Medulla oblongata (tissue), 1 donor: ENCODE measurements at regions not wholly inside any gene's neighbourhood (a gene's known extent, or its start where the extent isn't known, plus 50 kb on each side); places are given as distances from the start of the nearest gene placed in this dataset.
"Not testable (repeated sequence)": the region's sequence is repeated elsewhere in the genome, so short reads cannot be mapped to it uniquely, and the experiment has no call there.

ENCODE experiments used
- DNase-seq: peaks from one replicate; pipeline ENCODE4 v3.0.0-alpha.2; 2015; ENCODE audit errors: extremely low spot score

DNA sequence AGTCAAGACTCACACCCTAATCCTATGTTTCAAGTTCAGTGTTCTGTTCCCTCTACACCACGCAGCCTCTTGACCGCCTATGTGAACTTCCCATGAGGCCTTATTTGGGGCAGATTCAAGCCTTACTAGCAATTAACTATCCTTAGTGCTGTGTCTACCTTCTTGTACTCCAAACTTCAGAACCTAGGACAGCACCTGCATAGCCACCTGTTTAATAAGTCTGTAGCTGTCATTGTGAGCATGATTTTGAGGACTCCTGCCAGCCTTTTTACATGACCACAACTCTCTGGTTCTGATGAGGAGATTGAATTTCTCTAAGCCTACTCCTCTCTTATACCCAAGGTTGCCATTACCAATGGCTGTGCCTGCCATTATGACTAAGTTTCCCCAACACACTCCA is 50.8 kb upstream of the PCSK1 start:
- no peak for DNase-seq

- DNase-seq = no peak
Measured at GRCh38 chr5:96487859-96488258, 54.8 kb upstream of the PCSK1 start.

DNA sequence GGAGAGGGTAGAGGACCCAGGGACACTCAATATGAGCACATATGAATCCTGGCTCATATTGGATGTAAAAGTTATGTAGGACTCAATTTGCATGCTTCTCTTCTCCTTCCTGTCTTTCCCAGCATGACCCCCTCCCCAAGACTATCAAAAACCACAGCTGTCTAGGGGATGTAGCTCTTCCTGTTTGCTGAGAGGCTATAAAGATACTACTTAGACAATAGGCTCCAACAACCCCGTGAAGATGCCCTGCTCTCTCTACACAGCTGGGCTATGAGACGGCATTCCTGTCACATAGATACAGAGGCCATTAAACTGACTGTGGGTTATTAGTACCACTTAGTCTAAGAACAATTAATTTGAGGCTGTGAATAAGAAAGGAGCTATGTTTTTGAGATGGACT is 56.5 kb upstream of the PCSK1 start:
- DNase-seq = no peak

GRCh38 chr5:96492459-96493047 is 59.5 kb upstream of the PCSK1 start:
- no peak for DNase-seq

DNA sequence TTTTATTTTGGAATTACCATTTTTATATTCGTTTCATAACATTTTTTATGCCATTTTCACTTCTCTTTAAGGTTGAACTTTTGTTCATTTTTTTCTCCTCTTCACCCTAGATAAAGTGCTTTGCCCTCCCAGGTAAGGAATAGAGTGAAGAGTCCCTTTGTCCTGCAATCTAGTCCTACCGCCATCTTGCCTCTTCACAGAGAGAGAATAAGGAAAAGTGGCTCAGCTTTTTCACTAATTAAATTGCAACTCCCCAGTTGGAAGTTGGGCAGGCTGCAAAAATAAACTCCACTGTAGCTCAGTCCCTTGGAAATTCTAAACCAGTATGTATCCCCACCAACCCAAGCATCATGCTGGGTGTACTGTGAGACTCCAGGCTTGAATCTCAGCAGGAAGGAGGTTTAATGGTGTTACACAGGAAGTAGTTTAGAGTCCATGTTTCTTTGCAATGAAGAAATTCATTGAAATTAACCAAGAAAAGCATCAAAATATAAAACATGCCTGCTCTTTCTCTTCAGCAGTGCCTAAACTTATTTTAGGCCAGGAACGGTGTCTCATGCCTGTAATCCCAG is 60.3 kb upstream of the PCSK1 start:
- no peak for DNase-seq

- DNase-seq = not testable (repeated sequence)
Measured at GRCh38 chr5:96495412-96495811, 62.4 kb upstream of the PCSK1 start.

DNA sequence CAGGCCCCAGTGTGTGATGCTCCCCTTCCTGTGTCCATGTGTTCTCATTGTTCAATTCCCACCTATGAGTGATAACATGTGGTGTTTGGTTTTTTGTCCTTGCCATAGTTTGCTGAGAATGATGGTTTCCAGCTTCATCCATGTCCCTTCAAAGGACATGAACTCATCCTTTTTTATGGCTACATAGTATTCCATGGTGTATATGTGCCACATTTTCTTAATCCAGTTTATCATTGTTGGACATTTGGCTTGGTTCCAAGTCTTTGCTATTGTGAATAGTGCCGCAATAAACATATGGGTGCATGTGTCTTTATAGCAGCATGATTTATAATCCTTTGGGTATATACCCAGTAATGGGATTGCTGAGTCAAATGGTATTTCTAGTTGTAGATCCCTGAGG is 64.0 kb upstream of the PCSK1 start:
- not testable (repeated sequence) for DNase-seq

GRCh38 chr5:96499753-96500345 is 66.8 kb upstream of the PCSK1 start:
- DNase-seq = no peak

GRCh38 chr5:96501991-96502646 is 69.1 kb upstream of the PCSK1 start:
- DNase-seq = no peak

DNA sequence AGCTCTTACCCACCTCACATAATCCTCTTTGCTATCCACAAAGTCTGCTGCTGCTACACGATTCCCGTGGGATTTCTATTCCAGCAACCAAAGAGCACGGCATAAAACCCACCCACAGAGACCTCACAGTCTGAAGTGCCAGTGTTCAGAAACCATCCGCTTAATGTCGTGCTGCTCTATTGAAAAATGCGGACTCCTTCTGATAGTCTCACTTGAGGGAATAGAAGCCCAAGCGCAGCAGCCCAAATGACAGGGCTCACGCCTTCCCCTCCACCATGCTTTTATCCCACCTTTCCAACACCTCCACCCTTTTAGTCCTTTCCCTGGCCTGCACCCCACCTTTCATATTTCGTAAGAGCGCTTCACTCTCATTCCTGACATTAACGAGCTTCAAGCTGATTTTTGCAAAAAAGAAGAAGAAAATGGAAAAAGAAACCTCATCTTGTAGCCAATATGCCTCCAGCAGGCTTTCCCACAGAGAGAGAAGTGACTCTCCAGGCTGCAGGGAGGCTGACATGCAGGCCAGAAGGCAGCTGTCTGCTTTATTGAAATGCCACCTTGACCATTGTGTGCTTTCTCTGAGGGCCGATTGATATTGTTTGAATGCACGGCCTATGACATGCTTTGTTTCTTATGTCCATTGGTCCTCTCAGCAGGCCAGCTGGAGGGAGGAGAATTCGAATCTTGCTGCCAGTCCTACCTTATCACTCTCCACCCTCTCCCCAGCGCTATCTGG is 70.6 kb upstream of the PCSK1 start:
- no peak for DNase-seq

DNA sequence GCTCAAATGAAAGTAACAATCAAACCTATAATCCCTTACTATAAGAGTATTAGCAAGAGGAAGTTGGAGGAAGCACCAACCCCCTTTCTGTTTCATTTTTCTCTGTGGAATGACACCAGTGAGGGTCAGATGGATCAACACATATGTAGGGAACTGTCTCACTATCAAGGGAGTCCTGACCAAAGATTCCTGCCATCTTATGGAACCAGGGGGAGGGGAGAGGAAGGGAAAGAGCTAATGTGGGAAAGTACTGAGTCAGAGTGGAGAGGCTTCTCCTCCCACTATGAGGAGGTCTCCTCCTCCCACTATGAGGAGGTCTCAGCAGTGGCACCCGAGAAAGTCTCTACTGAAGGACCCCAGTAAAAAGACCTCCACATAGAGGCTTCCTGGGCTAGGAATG is 73.3 kb upstream of the PCSK1 start:
- DNase-seq = no peak

DNA sequence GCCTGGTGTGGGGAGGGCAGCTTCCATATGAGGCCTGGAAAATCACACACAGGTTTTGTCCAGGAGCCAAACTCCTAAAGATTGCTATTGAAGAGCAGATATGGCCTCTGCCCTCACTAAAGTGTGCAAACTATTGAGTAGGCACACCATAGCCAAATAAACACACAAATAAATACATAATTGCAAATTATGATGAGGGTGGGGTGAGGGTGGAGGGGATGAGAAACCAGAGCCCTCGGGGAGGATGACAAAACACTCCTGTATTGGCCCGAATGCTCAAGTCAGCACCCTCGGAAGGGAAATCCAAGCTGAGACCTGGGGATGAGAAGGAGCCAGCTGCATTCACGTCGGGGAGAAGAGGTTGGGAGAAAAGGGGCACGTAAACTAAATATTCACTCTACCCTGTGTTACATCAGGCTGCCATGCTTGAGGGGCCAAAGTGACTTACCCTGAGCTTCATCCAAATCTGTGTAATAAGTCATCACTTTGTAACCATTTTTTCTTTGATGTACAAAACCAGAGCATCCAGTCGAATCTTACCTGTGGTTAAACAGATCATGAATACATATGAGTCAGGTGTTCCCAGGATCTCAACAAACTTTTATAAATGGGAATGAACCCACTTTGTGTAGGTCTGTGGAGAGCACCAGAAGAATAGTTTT is 73.9 kb upstream of the PCSK1 start:
- DNase-seq = no peak

- no peak for DNase-seq
Measured at GRCh38 chr5:96509316-96509715, 76.3 kb upstream of the PCSK1 start.

DNA sequence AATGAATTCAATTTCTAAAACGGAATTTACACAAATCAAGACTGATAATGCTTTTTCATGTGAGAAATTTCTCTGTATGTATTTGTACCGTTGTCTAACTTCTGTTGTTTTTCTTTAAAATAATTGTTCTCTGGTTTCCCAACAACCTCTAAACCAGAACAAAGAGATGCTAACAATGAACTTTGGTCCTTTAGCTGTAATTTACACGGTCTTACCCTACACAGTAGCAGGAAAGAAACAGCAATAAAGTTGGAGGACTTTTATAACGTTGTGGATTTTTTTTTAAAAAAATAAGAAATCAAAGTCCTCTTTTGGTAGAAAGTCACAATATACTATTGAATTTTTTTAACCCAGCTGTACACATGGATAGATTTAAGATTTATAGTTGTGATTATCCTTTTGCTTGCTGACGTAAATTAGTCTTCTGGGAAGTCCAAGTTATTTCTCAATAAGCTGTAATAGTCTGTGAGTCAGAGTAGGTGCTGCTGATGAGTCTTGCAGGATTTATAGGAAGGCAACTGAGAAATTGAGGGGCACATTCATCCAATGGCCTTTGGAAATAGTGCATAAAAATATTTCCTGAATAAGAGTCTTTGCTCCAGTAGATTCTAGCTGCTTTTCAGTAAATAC is 76.8 kb upstream of the PCSK1 start:
- DNase-seq = no peak

- DNase-seq = no peak
Measured at GRCh38 chr5:96516631-96517071, 83.6 kb upstream of the PCSK1 start.

GRCh38 chr5:96517295-96517694 is 84.2 kb upstream of the PCSK1 start:
- no peak for DNase-seq

DNA sequence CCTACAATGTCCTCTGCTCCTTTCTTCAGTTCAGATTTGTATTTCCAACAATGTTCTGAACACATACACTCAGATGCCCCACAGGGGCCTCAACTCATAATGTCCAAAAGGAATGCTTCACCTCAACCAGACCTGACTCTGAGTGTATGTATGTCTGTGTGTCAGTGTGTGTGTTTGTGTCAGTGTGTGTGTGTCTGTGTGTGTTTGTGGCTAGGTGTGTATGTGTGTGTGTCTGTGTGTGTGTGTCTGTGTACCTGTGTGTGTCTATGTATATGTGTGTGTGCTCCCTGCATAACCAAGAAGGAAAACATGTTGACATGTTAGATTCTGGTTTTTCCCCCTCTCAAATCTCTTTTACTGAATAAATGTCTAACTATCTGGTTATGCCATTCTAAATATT is 87.3 kb upstream of the PCSK1 start:
- DNase-seq = no peak

DNA sequence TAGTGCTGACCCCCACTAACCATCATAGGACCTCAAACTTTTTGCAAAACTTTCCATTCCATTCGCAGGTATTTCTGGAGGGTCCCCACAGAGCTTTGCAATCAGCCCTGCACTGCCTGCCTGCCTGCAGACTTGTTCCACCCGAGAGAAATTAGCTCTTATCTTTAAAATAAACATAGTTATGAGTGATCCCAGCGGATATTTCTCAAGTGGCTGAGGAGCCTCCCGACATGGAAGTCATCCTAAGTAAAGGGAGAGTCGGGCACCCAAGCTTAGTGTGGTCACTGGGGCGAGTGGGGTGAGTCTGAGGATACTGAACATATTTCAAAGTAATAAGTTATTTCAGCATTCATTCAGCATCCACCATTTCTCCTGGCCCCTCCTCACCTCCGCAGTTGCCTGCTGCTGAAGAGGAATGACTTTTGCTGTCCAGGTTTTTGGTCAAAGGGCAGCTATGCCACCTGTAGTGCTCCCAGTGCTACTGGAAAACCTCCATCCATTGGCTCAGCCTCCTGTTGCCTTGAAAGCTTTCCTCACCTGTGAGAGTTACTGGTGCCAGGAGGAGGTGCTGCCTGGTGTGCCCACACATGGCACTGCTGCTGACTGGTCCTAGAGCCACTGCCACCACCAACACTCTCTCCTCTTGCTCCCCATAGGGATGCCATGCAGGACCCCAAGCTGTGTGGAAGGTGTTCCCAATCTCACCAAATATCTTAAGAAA is 89.7 kb upstream of the PCSK1 start:
- DNase-seq = no peak

DNA sequence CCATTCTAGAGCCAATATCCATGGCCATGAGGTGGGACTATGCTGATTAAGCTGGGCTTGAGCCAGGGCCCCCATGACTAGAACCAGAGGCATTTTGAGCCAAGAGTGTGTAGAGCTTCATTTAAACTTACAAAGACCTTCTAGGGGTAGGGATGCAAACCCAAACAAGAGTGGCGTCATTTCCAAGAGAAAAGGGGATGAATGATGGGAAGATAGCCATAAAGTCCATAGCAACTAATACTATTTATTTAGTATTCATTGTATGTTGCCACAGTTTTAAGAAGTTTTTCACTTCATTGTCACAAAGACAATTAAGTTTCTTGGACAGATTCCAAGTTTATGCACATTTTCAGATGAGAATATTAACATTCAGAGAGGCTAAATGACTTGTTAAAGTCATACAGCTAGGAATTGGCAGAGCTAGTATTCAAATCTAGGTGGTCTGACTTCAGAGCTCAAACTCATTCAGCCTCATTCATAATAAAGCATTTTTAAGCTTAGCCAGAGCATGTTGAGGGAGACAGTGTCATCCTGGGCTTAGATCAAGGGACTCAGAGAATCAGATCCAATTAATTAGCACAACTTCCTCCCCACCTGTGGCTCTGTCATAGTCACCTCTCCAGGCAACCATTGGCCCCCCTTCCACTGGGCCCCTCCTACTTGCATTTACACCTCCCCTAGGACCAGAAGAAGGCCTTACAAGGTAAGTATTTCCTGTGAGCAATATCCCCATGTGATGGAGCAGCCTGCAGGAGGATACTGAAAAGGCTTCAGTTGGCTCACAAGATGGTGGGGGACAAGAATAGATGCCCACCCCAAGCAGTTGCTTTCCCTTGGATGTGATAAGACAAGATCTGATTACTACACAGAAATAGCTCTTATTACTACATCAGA is 95.0 kb upstream of the PCSK1 start:
- no peak for DNase-seq
